Fibroblast of pulmonary artery (primary cell): ENCODE measurements at regions not wholly inside any gene's neighbourhood (a gene's known extent, or its start where the extent isn't known, plus 50 kb on each side); places are given as distances from the start of the nearest gene placed in this dataset.

Experiments used
- DNase-seq: peaks from one replicate; pipeline ENCODE4 v3.0.0-alpha.2; 2010; ENCODE audit warnings: low read depth
- H3K4me3 ChIP-seq: replicated peaks from 2 replicates; pipeline ENCODE4 v1.5.1; 2011; ENCODE audit warnings: low read depth, mild to moderate bottlenecking, control low read depth, low read length, moderate library complexity
- TF ChIP-seq, protein P1 (sequence below): IDR thresholded peaks from 2 replicates; pipeline ENCODE4 v1.5.1; 2011; ENCODE audit warnings: mild to moderate bottlenecking, control low read depth, low read length, inconsistent platforms; ENCODE audit errors: missing control alignments

GRCh38 chr12:116459011-116459875 is 99.9 kb upstream of the MAP1LC3B2 start:
- no peak for DNase-seq
- TF ChIP-seq, protein P1, sequence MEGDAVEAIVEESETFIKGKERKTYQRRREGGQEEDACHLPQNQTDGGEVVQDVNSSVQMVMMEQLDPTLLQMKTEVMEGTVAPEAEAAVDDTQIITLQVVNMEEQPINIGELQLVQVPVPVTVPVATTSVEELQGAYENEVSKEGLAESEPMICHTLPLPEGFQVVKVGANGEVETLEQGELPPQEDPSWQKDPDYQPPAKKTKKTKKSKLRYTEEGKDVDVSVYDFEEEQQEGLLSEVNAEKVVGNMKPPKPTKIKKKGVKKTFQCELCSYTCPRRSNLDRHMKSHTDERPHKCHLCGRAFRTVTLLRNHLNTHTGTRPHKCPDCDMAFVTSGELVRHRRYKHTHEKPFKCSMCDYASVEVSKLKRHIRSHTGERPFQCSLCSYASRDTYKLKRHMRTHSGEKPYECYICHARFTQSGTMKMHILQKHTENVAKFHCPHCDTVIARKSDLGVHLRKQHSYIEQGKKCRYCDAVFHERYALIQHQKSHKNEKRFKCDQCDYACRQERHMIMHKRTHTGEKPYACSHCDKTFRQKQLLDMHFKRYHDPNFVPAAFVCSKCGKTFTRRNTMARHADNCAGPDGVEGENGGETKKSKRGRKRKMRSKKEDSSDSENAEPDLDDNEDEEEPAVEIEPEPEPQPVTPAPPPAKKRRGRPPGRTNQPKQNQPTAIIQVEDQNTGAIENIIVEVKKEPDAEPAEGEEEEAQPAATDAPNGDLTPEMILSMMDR = no peak
- H3K4me3 ChIP-seq = no peak overlapping the region

- no peak for DNase-seq
- TF ChIP-seq, protein P1 = no peak
- H3K4me3 ChIP-seq = no peak overlapping the region
These were observed 99.1 kb upstream of the MAP1LC3B2 start for GRCh38 chr12:116459916-116460663.

DNA sequence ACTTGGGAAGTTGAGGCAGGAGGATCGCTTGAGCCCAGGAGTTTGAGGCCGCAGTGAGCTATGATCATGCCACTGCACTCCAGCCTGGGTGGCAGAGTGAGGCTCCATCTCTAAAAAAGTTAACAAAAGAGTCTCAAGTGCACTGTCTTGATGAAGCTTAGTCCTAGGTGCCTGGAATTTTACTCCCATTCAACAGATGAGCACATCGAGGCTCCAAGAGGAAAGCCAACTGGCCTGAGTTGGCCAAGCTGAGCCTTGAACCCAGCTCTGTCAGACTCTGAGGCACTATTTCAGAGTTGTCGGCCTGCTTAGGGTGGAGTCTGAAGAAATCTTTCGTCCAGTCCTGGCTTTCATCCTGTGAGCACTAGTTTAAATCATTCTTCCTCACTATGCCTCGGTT is 98.1 kb upstream of the MAP1LC3B2 start:
- TF ChIP-seq, protein P1 = no peak
- no peak for DNase-seq
- no peak overlapping the region for H3K4me3 ChIP-seq

DNA sequence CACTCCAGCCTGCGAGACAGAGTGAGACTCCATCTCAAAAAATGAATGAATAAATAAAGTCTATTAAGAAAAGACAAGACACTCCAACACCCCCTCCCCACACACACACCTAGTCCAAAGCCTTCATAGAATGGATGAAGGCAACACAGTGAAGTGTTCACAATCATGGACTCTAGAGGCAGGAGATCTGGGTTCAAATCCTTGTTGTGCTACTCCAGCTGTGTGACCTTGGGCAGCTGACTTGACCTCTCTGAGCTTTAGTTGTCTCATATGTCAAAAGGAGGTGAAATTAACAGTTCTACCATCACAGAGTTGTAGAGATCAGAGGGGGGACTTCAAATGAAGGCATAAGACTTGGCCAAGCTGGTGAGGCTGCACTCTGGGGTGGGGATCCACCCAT is 95.8 kb upstream of the MAP1LC3B2 start:
- H3K4me3 ChIP-seq = no peak overlapping the region
- TF ChIP-seq, protein P1 = no peak
- no peak for DNase-seq

- DNase-seq = no peak
- H3K4me3 ChIP-seq = no peak overlapping the region
- TF ChIP-seq, protein P1 = no peak
These were observed 93.8 kb upstream of the MAP1LC3B2 start for GRCh38 chr12:116465407-116465806.

- DNase-seq = no peak
- H3K4me3 ChIP-seq = no peak overlapping the region
- TF ChIP-seq, protein P1 = no peak
These were observed 93.3 kb upstream of the MAP1LC3B2 start for GRCh38 chr12:116465856-116466255.
